22Rv1 (cell line): ENCODE measurements at regions not wholly inside any gene's neighbourhood (a gene's known extent, or its start where the extent isn't known, plus 50 kb on each side); places are given as distances from the start of the nearest gene placed in this dataset.

Source experiments
- CTCF ChIP-seq: fragments of 450-650 bp; IDR thresholded peaks from 2 replicates; pipeline ENCODE4 v1.5.1; 2017; ENCODE audit warnings: mild to moderate bottlenecking
- ZFX ChIP-seq: fragments of 450-650 bp; IDR thresholded peaks from 2 replicates; pipeline ENCODE4 v1.6.1; 2017; ENCODE audit warnings: antibody characterized with exemption, borderline replicate concordance

GRCh38 chr20:50428097-50428828 is 81.9 kb upstream of the PTPN1 start:
- TF ChIP-seq ZFX (no peak), CTCF (no peak)
